ENCODE measurements at regions not wholly inside any gene's neighbourhood (a gene's known extent, or its start where the extent isn't known, plus 50 kb on each side); places are given as distances from the start of the nearest gene placed in this dataset.
"Not testable (repeated sequence)": the region's sequence is repeated elsewhere in the genome, so short reads cannot be mapped to it uniquely, and the experiment has no call there.

DNA sequence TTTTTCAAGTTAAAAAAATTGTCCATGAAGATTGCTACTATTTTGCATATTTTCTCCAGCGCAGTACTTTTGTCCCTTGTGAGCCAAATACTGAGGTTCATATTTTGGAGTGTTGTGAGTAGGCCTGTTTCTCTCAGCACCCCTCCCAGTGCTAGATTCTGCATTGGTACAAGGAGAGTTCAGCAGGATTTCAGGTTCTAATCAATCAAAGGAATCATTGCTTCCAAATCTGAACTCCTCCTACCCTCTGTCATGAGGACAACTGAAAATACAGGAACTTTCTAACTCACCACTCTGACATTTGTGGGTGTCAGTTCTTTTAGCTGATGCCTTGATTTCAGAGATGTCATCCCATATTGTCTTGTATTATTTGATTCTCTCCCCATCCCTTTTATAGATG, 299.9 kb downstream of the FZD1 start:
- no peaks in the 10 kb centered on the region for H3K27me3 ChIP-seq
- DNase-seq: no peak

GRCh38 chr7:91564541-91564940, 300.3 kb downstream of the FZD1 start:
- no peaks in the 10 kb centered on the region for H3K27me3 ChIP-seq
- H3K4me3 ChIP-seq: no peak overlapping the region

More for the DNA sequence above, 299.9 kb downstream of the FZD1 start:
- Histone ChIP-seq H3K27ac (no peak overlapping the region), H3K4me1 (no peaks in the 10 kb centered on the region), H3K36me3 (no peaks in the 10 kb centered on the region), H3K9me3 (replicated peaks) (no peaks in the 10 kb centered on the region), H3K4me3 (no peak overlapping the region)

DNA sequence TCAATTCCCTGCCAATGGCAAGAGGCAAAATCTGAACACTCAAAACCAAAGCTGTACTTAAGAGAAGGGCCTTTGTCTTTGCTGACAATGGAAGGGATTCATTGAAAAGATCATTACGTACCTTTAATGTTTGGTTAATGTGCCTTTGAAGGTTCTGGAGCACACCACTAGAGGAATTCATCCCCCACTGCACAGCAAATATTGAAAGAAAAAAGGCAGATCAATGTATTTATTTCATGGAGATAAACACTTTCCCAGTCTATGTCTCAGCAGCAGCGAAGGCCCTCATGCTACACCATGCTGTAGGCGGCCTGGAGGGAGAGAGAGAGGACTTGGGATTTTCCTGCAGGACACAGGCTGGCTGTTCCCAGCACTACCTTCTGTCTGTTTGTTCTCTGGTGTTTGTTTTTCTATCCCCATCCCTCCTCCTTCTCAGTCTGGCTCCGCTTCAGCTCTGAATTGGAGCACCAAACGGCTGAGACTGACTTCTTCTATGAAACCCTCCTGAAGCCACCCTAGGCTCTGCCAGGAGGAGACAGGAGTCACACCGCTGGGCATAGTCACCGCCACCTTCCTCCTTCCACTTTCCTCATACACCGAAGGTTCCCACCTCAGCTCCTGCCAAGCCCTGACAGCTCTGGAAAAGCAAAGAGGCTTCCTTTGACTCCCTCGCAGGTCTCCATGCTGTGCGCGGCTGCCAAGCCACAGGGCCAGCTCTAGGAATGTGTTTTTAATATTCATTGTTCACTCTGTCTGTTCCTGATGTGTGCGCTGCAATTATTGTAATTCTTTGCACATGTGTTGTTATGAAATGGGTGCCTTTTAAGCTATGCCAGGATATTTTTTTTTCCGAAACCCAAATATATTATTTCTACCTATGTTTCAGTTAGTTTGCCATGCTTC, 301.5 kb downstream of the FZD1 start:
- no peak for DNase-seq
- H3K36me3 ChIP-seq: no peaks in the 10 kb centered on the region
- H3K9me3 ChIP-seq (replicated peaks): no peaks in the 10 kb centered on the region
- H3K4me3 ChIP-seq: no peak overlapping the region
- H3K27me3 ChIP-seq: no peaks in the 10 kb centered on the region
- no peaks in the 10 kb centered on the region for H3K4me1 ChIP-seq
- no peak overlapping the region for H3K27ac ChIP-seq

More at GRCh38 chr7:91564541-91564940, 300.3 kb downstream of the FZD1 start:
- no peaks in the 10 kb centered on the region for H3K4me1 ChIP-seq
- no peaks in the 10 kb centered on the region for H3K36me3 ChIP-seq
- no peaks in the 10 kb centered on the region for H3K9me3 ChIP-seq (replicated peaks)
- H3K27ac ChIP-seq: no peak overlapping the region
- no peak for DNase-seq

DNA sequence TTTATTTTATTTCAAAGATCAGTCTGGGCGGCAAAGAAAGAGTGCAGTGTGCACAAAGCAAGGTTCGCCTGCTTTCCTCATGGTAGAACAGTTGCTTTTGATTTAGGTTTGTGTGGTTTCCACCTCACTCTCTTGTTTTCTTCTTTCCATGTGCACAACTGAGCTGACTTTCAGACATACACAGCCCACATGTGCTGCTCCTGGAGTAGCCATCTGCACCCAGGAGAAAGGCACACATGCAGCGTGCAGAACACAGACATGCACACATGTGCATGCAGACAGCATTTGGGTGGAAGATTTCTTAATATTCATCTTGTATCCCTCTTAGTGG, 302.1 kb downstream of the FZD1 start:
- Histone ChIP-seq H3K4me3 (no peak overlapping the region), H3K27ac (no peak overlapping the region), H3K4me1 (no peaks in the 10 kb centered on the region), H3K27me3 (no peaks in the 10 kb centered on the region), H3K9me3 (replicated peaks) (no peaks in the 10 kb centered on the region), H3K36me3 (no peaks in the 10 kb centered on the region)
- DNase-seq: no peak

DNA sequence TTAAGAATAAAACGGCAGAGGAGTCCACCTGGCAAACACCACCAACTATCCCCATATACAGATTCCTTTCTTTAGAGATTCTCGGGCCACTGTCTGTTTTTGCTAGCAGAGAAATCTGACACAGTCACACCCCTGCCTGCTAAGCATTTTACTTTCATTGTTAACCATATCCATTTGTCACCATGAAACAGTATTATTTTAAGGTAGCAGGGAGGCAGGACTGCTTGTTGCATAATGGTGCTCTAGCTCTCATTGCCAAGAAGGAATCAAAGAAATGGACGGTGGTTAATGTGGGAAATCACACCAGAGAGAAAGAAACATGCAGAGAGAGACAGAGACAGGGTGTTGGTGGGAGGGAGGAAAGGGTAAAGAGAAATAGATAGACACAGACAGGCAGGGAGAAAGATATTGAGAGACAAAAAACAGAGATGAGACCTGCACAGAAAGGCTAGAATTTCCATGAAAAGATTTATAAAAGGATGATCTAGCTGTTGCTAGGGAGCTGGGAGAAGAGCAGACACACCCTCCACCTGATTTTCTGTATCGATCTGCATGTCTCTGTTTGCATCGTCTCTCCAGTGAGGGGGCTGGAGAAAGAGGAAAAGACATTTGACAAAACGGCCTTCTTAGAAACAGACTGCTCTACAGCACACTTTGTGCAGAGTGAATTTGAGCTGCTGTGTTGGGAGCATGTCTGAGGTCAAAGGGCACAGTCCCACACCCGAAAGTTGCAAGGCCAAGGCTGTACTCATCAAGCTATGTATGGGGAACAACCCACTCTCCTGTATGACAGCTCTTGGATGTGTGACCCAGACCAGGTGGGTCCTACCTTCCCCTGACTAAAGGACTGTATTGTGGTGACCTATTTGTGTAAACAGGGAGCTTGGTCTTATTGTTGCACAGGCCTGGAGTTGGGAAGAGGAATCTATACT, 303.1 kb downstream of the FZD1 start:
- H3K9me3 ChIP-seq (replicated peaks): no peaks in the 10 kb centered on the region
- H3K36me3 ChIP-seq: no peaks in the 10 kb centered on the region; the same call in 1 of the 2 replicates
- no peak for DNase-seq
- no peaks in the 10 kb centered on the region for H3K4me1 ChIP-seq
- no peak overlapping the region for H3K4me3 ChIP-seq
- H3K27me3 ChIP-seq: no peaks in the 10 kb centered on the region
- H3K27ac ChIP-seq: no peak overlapping the region

DNA sequence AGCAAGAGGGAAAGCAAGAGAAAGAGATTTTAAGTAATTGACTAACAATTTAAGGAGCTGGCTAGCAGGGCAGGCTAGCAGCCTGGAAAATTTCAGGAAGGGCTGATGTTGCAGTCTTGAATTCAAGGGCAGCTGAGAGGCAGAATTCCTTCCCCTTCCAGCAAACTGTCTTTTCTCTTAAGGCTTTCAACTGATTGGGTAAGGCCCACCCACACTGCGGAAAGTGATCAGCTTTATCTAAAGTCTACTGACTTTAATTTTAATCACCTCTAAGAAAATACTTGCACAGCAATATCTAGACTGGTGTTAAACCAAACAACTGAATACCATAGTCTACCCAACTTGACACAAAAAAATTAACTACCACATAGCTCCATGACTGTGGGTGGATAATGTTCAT, 303.9 kb downstream of the FZD1 start:
- DNase-seq: no peak
- Histone ChIP-seq H3K36me3 (no peaks in the 10 kb centered on the region; the same call in 1 of the 2 replicates), H3K27ac (no peak overlapping the region), H3K27me3 (no peaks in the 10 kb centered on the region), H3K4me3 (no peak overlapping the region), H3K9me3 (replicated peaks) (no peaks in the 10 kb centered on the region), H3K4me1 (no peaks in the 10 kb centered on the region)

GRCh38 chr7:91569728-91570457, 305.7 kb downstream of the FZD1 start:
- DNase-seq: no peak
- no peak overlapping the region for H3K4me3 ChIP-seq
- H3K27me3 ChIP-seq: no peaks in the 10 kb centered on the region
- no peak overlapping the region for H3K27ac ChIP-seq
- no peaks in the 10 kb centered on the region for H3K4me1 ChIP-seq
- no peaks in the 10 kb centered on the region for H3K9me3 ChIP-seq (replicated peaks)
- H3K36me3 ChIP-seq: no peaks in the 10 kb centered on the region; the same call in 1 of the 2 replicates

- no peaks in the 10 kb centered on the region for H3K4me1 ChIP-seq
- H3K27ac ChIP-seq: no peak overlapping the region
- H3K27me3 ChIP-seq: no peaks in the 10 kb centered on the region
- H3K36me3 ChIP-seq: no peaks in the 10 kb centered on the region; the same call in 1 of the 2 replicates
- no peak for DNase-seq
- no peaks in the 10 kb centered on the region for H3K9me3 ChIP-seq (replicated peaks)
- no peak overlapping the region for H3K4me3 ChIP-seq
These were observed 306.3 kb downstream of the FZD1 start for GRCh38 chr7:91570560-91570959.

GRCh38 chr7:91571601-91572000, 307.4 kb downstream of the FZD1 start:
- Histone ChIP-seq H3K27ac (no peak overlapping the region), H3K4me1 (no peaks in the 10 kb centered on the region), H3K9me3 (replicated peaks) (no peaks in the 10 kb centered on the region), H3K4me3 (no peak overlapping the region), H3K36me3 (no peaks in the 10 kb centered on the region; the same call in 1 of the 2 replicates), H3K27me3 (no peaks in the 10 kb centered on the region)
- DNase-seq: no peak

- no peaks in the 10 kb centered on the region for H3K4me1 ChIP-seq
- no peak for DNase-seq
- H3K27ac ChIP-seq: no peak overlapping the region
- no peaks in the 10 kb centered on the region for H3K9me3 ChIP-seq (replicated peaks)
- H3K4me3 ChIP-seq: no peak overlapping the region
- no peaks in the 10 kb centered on the region for H3K27me3 ChIP-seq
- no peaks in the 10 kb centered on the region; the same call in 1 of the 2 replicates for H3K36me3 ChIP-seq
These were observed 307.1 kb downstream of the MTERF1 start for GRCh38 chr7:91573405-91573804.

GRCh38 chr7:91576459-91576858, 304.0 kb downstream of the MTERF1 start:
- H3K27me3 ChIP-seq; H3K27ac ChIP-seq; H3K36me3 ChIP-seq; DNase-seq; H3K4me1 ChIP-seq; H3K9me3 ChIP-seq (replicated peaks); H3K4me3 ChIP-seq: not testable (repeated sequence)

GRCh38 chr7:91579837-91580236, 300.7 kb downstream of the MTERF1 start:
- H3K27ac ChIP-seq: no peak overlapping the region
- DNase-seq: no peak
- no peaks in the 10 kb centered on the region for H3K36me3 ChIP-seq
- no peaks in the 10 kb centered on the region for H3K9me3 ChIP-seq (replicated peaks)
- H3K27me3 ChIP-seq: no peaks in the 10 kb centered on the region
- H3K4me3 ChIP-seq: no peak overlapping the region
- no peaks in the 10 kb centered on the region for H3K4me1 ChIP-seq

DNA sequence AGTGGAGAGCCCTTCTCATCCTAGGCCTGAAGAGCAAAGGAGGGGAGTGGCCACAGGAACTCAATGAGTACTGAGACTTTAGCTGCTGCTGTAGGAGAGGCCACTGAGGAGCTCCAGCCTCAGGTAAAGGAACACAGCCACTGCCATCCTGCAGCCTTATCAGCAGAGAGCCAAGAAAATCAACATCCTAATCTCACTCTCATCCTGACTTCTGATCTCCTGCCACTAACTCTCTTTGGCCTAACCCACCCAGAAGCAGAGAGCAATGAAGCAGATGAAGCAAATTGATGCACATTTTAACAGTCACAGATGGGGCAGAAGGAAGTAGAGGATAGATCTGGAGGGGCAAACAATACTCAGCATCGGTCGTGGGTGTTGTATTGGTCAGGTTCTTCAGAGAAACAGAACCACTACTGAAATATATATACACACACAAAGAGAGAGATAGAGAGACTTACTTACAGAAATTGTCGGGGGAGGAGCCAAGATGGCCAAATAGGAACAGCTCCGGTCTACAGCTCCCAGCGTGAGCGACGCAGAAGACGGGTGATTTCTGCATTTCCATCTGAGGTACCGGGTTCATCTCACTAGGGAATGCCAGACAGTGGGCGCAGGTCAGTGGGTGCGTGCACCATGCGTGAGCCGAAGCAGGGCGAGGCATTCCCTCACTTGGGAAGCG, 297.6 kb downstream of the MTERF1 start:
- H3K4me3 ChIP-seq: no peak overlapping the region
- no peaks in the 10 kb centered on the region for H3K36me3 ChIP-seq
- H3K27ac ChIP-seq: no peak overlapping the region
- H3K27me3 ChIP-seq: no peaks in the 10 kb centered on the region
- H3K9me3 ChIP-seq (replicated peaks): no peaks in the 10 kb centered on the region
- no peaks in the 10 kb centered on the region for H3K4me1 ChIP-seq
- DNase-seq: no peak

GRCh38 chr7:91596287-91596686, 284.2 kb downstream of the MTERF1 start:
- H3K36me3 ChIP-seq: no peaks in the 10 kb centered on the region
- DNase-seq: no peak
- H3K4me3 ChIP-seq: no peak overlapping the region
- no peaks in the 10 kb centered on the region for H3K27me3 ChIP-seq
- H3K27ac ChIP-seq: no peak overlapping the region
- no peaks in the 10 kb centered on the region for H3K4me1 ChIP-seq
- 0 out of 2 replicates have a peak, but pooled peaks cover 4% of the 10 kb centered on the region for H3K9me3 ChIP-seq (replicated peaks)
